ENCODE measurements at regions not wholly inside any gene's neighbourhood (a gene's known extent, or its start where the extent isn't known, plus 50 kb on each side); places are given as distances from the start of the nearest gene placed in this dataset.
A peak's percentile ranks its signal among the peaks of the same experiment; 100 is the strongest.
"Not testable (repeated sequence)": the region's sequence is repeated elsewhere in the genome, so short reads cannot be mapped to it uniquely, and the experiment has no call there.

DNA sequence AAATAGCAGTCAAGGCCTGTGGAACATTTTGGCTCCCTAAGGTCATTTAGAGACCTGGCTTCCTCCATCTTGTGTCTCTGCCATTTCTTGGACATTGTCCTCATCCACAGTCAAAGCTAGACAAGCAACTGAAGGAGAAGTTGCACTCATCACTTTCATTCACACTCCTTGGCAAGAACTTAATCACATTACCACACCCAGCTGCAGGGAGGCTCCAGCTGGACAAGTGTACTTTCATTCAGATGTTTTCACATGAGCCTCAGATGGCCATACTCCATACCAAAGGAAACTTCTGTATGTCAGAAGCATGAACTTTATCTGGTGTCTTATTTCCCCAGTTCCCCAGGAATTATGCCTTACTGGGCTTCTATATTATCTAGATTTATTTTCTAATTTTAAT is 537.4 kb downstream of the TMEM135 start:
- DNase-seq: no peak
- Histone ChIP-seq H4K20me1 (ENCODE audit: insufficient read depth, low read depth, low read length) (no peaks in the 10 kb centered on the region), H3K27me3 (ENCODE audit: low read length) (no peaks in the 10 kb centered on the region), H3K79me2 (ENCODE audit: low read length) (no peaks in the 10 kb centered on the region), H3K9me3 (ENCODE audit: low read length) (no peaks in the 10 kb centered on the region), H3K4me3 (ENCODE audit: low read length) (no peak overlapping the region), H3K36me3 (ENCODE audit: insufficient read depth, low read length) (no peaks in the 10 kb centered on the region), H2AFZ (ENCODE audit: low read length) (no peak overlapping the region), H3K9ac (ENCODE audit: low read length) (no peak overlapping the region), H3K9me2 (replicated peaks; ENCODE audit: insufficient read depth, low read length) (no peaks in the 10 kb centered on the region), H3K27ac (ENCODE audit: low read length) (no peak overlapping the region), H3K4me2 (ENCODE audit: low read depth, low read length, poor library complexity, severe bottlenecking) (no peak overlapping the region), H3K4me1 (ENCODE audit: low read length) (no peaks in the 10 kb centered on the region)

- no peaks in the 10 kb centered on the region for H3K9me3 ChIP-seq (ENCODE audit: low read length)
- no peak overlapping the region for H3K4me3 ChIP-seq (ENCODE audit: low read length)
- no peak overlapping the region for H3K9ac ChIP-seq (ENCODE audit: low read length)
- no peaks in the 10 kb centered on the region for H3K4me1 ChIP-seq (ENCODE audit: low read length)
- no peak overlapping the region for H3K27ac ChIP-seq (ENCODE audit: low read length)
- no peak overlapping the region for H2AFZ ChIP-seq (ENCODE audit: low read length)
- no peaks in the 10 kb centered on the region for H3K27me3 ChIP-seq (ENCODE audit: low read length)
- H3K9me2 ChIP-seq (replicated peaks; ENCODE audit: insufficient read depth, low read length): no peaks in the 10 kb centered on the region
- no peak for DNase-seq
- H3K36me3 ChIP-seq (ENCODE audit: insufficient read depth, low read length): no peaks in the 10 kb centered on the region
- no peaks in the 10 kb centered on the region for H3K79me2 ChIP-seq (ENCODE audit: low read length)
- H4K20me1 ChIP-seq (ENCODE audit: insufficient read depth, low read depth, low read length): no peaks in the 10 kb centered on the region
- H3K4me2 ChIP-seq (ENCODE audit: low read depth, low read length, poor library complexity, severe bottlenecking): no peak overlapping the region
Measured at GRCh38 chr11:87574193-87574592, 536.5 kb downstream of the TMEM135 start.

DNA sequence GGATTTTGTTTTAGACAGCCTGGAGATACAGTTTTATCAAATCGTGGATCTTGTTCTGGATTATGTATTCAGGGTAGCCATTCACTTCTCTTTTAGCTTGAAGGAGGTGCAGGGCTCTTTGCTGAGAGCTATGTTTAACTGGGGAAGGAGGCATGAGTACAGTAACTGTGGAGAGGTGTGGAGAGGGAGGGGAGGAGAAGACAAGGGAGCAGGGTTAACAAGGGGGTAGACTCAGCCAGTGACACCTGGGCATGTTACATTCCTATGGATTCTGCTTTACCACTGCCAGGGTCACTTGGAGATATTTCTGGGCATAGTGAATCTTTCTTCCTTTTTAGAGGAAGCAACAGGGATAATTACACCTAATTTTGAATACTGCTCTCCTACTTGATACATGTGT is 536.0 kb downstream of the TMEM135 start:
- no peaks in the 10 kb centered on the region for H3K9me2 ChIP-seq (replicated peaks; ENCODE audit: insufficient read depth, low read length)
- H3K9ac ChIP-seq (ENCODE audit: low read length): no peak overlapping the region
- DNase-seq: no peak

GRCh38 chr11:87572881-87573280 is 535.1 kb downstream of the TMEM135 start:
- H3K27me3 ChIP-seq (ENCODE audit: low read length): no peaks in the 10 kb centered on the region
- H2AFZ ChIP-seq (ENCODE audit: low read length): no peak overlapping the region
- no peaks in the 10 kb centered on the region for H3K79me2 ChIP-seq (ENCODE audit: low read length)
- no peak overlapping the region for H3K4me3 ChIP-seq (ENCODE audit: low read length)
- H3K9me3 ChIP-seq (ENCODE audit: low read length): no peaks in the 10 kb centered on the region
- H4K20me1 ChIP-seq (ENCODE audit: insufficient read depth, low read depth, low read length): no peaks in the 10 kb centered on the region
- no peak overlapping the region for H3K4me2 ChIP-seq (ENCODE audit: low read depth, low read length, poor library complexity, severe bottlenecking)
- H3K9ac ChIP-seq (ENCODE audit: low read length): no peak overlapping the region
- no peaks in the 10 kb centered on the region for H3K4me1 ChIP-seq (ENCODE audit: low read length)
- H3K9me2 ChIP-seq (replicated peaks; ENCODE audit: insufficient read depth, low read length): no peaks in the 10 kb centered on the region
- peak; percentile 61 for DNase-seq
- no peaks in the 10 kb centered on the region for H3K36me3 ChIP-seq (ENCODE audit: insufficient read depth, low read length)
- no peak overlapping the region for H3K27ac ChIP-seq (ENCODE audit: low read length)

More for the DNA sequence above, 536.0 kb downstream of the TMEM135 start:
- no peak overlapping the region for H3K4me2 ChIP-seq (ENCODE audit: low read depth, low read length, poor library complexity, severe bottlenecking)
- no peaks in the 10 kb centered on the region for H3K9me3 ChIP-seq (ENCODE audit: low read length)
- H4K20me1 ChIP-seq (ENCODE audit: insufficient read depth, low read depth, low read length): no peaks in the 10 kb centered on the region
- no peak overlapping the region for H3K27ac ChIP-seq (ENCODE audit: low read length)
- no peak overlapping the region for H3K4me3 ChIP-seq (ENCODE audit: low read length)
- H3K27me3 ChIP-seq (ENCODE audit: low read length): no peaks in the 10 kb centered on the region
- H3K36me3 ChIP-seq (ENCODE audit: insufficient read depth, low read length): no peaks in the 10 kb centered on the region
- no peaks in the 10 kb centered on the region for H3K79me2 ChIP-seq (ENCODE audit: low read length)
- no peak overlapping the region for H2AFZ ChIP-seq (ENCODE audit: low read length)
- no peaks in the 10 kb centered on the region for H3K4me1 ChIP-seq (ENCODE audit: low read length)

GRCh38 chr11:87560352-87560751 is 522.6 kb downstream of the TMEM135 start:
- Histone ChIP-seq H3K36me3 (ENCODE audit: insufficient read depth, low read length) (no peaks in the 10 kb centered on the region), H3K4me2 (ENCODE audit: low read depth, low read length, poor library complexity, severe bottlenecking) (no peak overlapping the region), H3K9me2 (replicated peaks; ENCODE audit: insufficient read depth, low read length) (no peaks in the 10 kb centered on the region; the same call in 1 of the 2 replicates), H3K79me2 (ENCODE audit: low read length) (no peaks in the 10 kb centered on the region), H3K4me3 (ENCODE audit: low read length) (no peak overlapping the region), H3K9me3 (ENCODE audit: low read length) (no peaks in the 10 kb centered on the region), H3K4me1 (ENCODE audit: low read length) (no peaks in the 10 kb centered on the region), H2AFZ (ENCODE audit: low read length) (no peak overlapping the region), H3K27ac (ENCODE audit: low read length) (no peak overlapping the region), H4K20me1 (ENCODE audit: insufficient read depth, low read depth, low read length) (no peaks in the 10 kb centered on the region), H3K9ac (ENCODE audit: low read length) (no peak overlapping the region), H3K27me3 (ENCODE audit: low read length) (peaks cover 5% of the 10 kb centered on the region; the same call in 1 of the 2 replicates)
- no peak for DNase-seq

- H3K36me3 ChIP-seq (ENCODE audit: insufficient read depth, low read length); H3K4me3 ChIP-seq (ENCODE audit: low read length); H2AFZ ChIP-seq (ENCODE audit: low read length); H3K9me2 ChIP-seq (replicated peaks; ENCODE audit: insufficient read depth, low read length); DNase-seq; H3K9ac ChIP-seq (ENCODE audit: low read length); H3K9me3 ChIP-seq (ENCODE audit: low read length); H3K27ac ChIP-seq (ENCODE audit: low read length); H3K4me1 ChIP-seq (ENCODE audit: low read length); H4K20me1 ChIP-seq (ENCODE audit: insufficient read depth, low read depth, low read length); H3K27me3 ChIP-seq (ENCODE audit: low read length); H3K79me2 ChIP-seq (ENCODE audit: low read length); H3K4me2 ChIP-seq (ENCODE audit: low read depth, low read length, poor library complexity, severe bottlenecking): not testable (repeated sequence)
Measured at GRCh38 chr11:87559852-87560251, 522.1 kb downstream of the TMEM135 start.

GRCh38 chr11:87555101-87555500 is 517.4 kb downstream of the TMEM135 start:
- peaks cover 2% of the 10 kb centered on the region; the same call in 1 of the 2 replicates for H3K9me3 ChIP-seq (ENCODE audit: low read length)
- H3K4me1 ChIP-seq (ENCODE audit: low read length): no peaks in the 10 kb centered on the region
- no peaks in the 10 kb centered on the region for H3K79me2 ChIP-seq (ENCODE audit: low read length)
- H3K9ac ChIP-seq (ENCODE audit: low read length): no peak overlapping the region
- H3K9me2 ChIP-seq (replicated peaks; ENCODE audit: insufficient read depth, low read length): no peaks in the 10 kb centered on the region; the same call in 1 of the 2 replicates
- H3K4me3 ChIP-seq (ENCODE audit: low read length): no peak overlapping the region
- H2AFZ ChIP-seq (ENCODE audit: low read length): no peak overlapping the region
- no peak overlapping the region for H3K27ac ChIP-seq (ENCODE audit: low read length)
- H4K20me1 ChIP-seq (ENCODE audit: insufficient read depth, low read depth, low read length): no peaks in the 10 kb centered on the region
- peaks cover 5% of the 10 kb centered on the region; the same call in 1 of the 2 replicates for H3K27me3 ChIP-seq (ENCODE audit: low read length)
- DNase-seq: no peak
- no peak overlapping the region for H3K4me2 ChIP-seq (ENCODE audit: low read depth, low read length, poor library complexity, severe bottlenecking)
- no peaks in the 10 kb centered on the region for H3K36me3 ChIP-seq (ENCODE audit: insufficient read depth, low read length)

GRCh38 chr11:87548797-87549196 is 511.1 kb downstream of the TMEM135 start:
- Histone ChIP-seq H3K27me3 (ENCODE audit: low read length) (no peaks in the 10 kb centered on the region), H3K4me1 (ENCODE audit: low read length) (no peaks in the 10 kb centered on the region), H4K20me1 (ENCODE audit: insufficient read depth, low read depth, low read length) (no peaks in the 10 kb centered on the region), H3K9me2 (replicated peaks; ENCODE audit: insufficient read depth, low read length) (no peaks in the 10 kb centered on the region), H3K36me3 (ENCODE audit: insufficient read depth, low read length) (no peaks in the 10 kb centered on the region), H3K27ac (ENCODE audit: low read length) (no peak overlapping the region), H3K4me2 (ENCODE audit: low read depth, low read length, poor library complexity, severe bottlenecking) (no peak overlapping the region), H3K9ac (ENCODE audit: low read length) (no peak overlapping the region), H2AFZ (ENCODE audit: low read length) (no peak overlapping the region), H3K79me2 (ENCODE audit: low read length) (no peaks in the 10 kb centered on the region), H3K4me3 (ENCODE audit: low read length) (no peak overlapping the region), H3K9me3 (ENCODE audit: low read length) (peaks cover 6% of the 10 kb centered on the region)
- DNase-seq: no peak

DNA sequence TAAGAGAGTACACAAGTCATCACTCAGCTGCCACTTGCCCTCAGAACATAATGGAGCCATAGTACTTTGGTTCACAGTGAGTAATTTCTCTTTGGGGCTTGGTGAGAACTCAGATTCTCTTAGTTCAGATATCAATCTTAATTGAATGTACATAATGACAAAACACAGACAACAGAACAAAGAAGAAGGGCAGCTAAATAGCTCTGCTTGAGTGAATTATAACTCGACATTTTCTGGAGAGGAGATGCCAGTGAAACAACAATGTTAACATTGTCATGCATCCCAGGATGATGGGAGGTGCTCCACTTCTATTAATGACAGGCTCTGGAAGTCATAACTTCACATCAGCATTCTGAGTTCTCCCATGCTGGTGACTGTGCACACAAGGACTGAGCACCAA is 508.1 kb downstream of the TMEM135 start:
- H3K4me3 ChIP-seq (ENCODE audit: low read length): no peak overlapping the region
- no peak overlapping the region for H3K27ac ChIP-seq (ENCODE audit: low read length)
- H3K36me3 ChIP-seq (ENCODE audit: insufficient read depth, low read length): no peaks in the 10 kb centered on the region
- no peak for DNase-seq
- no peaks in the 10 kb centered on the region for H3K27me3 ChIP-seq (ENCODE audit: low read length)
- no peaks in the 10 kb centered on the region for H3K79me2 ChIP-seq (ENCODE audit: low read length)
- H4K20me1 ChIP-seq (ENCODE audit: insufficient read depth, low read depth, low read length): no peaks in the 10 kb centered on the region
- peaks cover 14% of the 10 kb centered on the region for H3K9me3 ChIP-seq (ENCODE audit: low read length)
- no peak overlapping the region for H3K4me2 ChIP-seq (ENCODE audit: low read depth, low read length, poor library complexity, severe bottlenecking)
- no peak overlapping the region for H3K9ac ChIP-seq (ENCODE audit: low read length)
- no peak overlapping the region for H2AFZ ChIP-seq (ENCODE audit: low read length)
- H3K4me1 ChIP-seq (ENCODE audit: low read length): no peaks in the 10 kb centered on the region
- H3K9me2 ChIP-seq (replicated peaks; ENCODE audit: insufficient read depth, low read length): no peaks in the 10 kb centered on the region
